ENCODE measurements at regions not wholly inside any gene's neighbourhood (a gene's known extent, or its start where the extent isn't known, plus 50 kb on each side); places are given as distances from the start of the nearest gene placed in this dataset.

DNA sequence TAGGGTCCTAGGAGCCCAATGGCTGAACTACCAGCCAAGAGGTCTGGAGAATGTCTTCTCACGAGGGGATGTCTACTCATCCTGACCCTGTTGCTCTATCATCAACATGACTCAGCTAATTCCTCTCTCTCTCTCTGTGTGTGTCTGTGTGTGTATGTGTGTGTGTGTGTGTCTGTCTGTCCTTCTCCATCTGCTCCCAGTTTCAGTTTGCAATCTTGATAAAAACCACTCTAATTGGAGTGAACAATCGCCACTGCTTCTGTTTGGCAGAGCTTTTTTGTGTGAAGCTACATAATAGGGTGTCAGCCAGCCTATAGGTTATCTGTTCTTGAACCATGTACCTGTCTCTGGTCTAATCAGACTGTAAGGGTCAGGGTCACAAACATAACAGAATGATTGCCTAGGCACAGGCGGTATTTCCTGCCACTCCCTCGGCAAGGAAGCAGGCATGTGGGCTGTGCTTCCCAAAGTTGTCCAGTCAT lies 219.8 kb downstream of the SH3BP4 start:
- no peak overlapping the region for H3K4me3 ChIP-seq (ENCODE audit: low read depth, low read length)
- peak; percentile 44 for DNase-seq (ENCODE audit: low read depth)
- TF ChIP-seq, protein P1, sequence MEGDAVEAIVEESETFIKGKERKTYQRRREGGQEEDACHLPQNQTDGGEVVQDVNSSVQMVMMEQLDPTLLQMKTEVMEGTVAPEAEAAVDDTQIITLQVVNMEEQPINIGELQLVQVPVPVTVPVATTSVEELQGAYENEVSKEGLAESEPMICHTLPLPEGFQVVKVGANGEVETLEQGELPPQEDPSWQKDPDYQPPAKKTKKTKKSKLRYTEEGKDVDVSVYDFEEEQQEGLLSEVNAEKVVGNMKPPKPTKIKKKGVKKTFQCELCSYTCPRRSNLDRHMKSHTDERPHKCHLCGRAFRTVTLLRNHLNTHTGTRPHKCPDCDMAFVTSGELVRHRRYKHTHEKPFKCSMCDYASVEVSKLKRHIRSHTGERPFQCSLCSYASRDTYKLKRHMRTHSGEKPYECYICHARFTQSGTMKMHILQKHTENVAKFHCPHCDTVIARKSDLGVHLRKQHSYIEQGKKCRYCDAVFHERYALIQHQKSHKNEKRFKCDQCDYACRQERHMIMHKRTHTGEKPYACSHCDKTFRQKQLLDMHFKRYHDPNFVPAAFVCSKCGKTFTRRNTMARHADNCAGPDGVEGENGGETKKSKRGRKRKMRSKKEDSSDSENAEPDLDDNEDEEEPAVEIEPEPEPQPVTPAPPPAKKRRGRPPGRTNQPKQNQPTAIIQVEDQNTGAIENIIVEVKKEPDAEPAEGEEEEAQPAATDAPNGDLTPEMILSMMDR (conservative IDR thresholded peaks at IDR 0.05; ENCODE audit: low read depth, low read length) = no peak

DNA sequence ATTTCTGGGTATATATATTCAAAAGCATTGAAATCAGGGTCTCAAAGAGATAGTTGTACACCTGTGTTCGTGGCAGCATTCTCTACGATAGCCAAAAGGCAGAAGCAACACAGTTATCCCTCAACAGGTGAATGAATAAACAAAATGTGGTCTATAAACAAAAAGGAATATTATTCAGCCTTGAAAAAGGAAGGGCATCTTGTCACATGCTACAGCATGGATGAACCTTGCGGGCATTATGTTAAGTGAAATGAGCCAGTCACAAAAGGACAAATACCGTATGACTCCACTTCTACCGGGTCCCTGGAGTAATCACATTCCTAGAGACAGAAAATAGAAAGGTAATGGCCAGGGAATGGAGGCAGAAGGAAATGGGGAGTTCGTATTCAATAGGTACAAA lies 228.8 kb downstream of the SH3BP4 start:
- H3K4me3 ChIP-seq (ENCODE audit: low read depth, low read length) = no peak overlapping the region
- DNase-seq (ENCODE audit: low read depth) = no peak
- TF ChIP-seq, protein P1 (conservative IDR thresholded peaks at IDR 0.05; ENCODE audit: low read depth, low read length) = no peak

DNA sequence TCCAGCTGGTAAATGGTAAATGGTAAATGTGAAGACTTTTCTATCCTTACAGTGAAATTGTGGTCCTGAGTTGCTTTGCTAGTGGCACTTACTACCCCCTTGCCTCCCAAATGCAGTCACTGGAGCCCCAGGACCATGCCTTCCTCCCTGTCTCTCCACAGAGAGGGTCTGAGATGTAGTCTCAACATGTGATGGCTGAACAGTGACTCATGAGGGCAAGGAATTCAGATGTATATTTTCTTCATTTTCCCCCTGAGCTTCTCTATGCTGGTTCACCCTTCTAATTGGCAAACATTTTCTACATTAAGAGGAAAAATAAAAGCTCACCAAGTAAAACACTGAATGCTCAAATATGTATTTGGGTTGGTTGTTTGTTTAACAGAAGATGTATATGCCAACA lies 232.0 kb downstream of the SH3BP4 start:
- H3K4me3 ChIP-seq (ENCODE audit: low read depth, low read length) = no peak overlapping the region
- no peak for DNase-seq (ENCODE audit: low read depth)
- TF ChIP-seq, protein P1 (conservative IDR thresholded peaks at IDR 0.05; ENCODE audit: low read depth, low read length) = no peak

DNA sequence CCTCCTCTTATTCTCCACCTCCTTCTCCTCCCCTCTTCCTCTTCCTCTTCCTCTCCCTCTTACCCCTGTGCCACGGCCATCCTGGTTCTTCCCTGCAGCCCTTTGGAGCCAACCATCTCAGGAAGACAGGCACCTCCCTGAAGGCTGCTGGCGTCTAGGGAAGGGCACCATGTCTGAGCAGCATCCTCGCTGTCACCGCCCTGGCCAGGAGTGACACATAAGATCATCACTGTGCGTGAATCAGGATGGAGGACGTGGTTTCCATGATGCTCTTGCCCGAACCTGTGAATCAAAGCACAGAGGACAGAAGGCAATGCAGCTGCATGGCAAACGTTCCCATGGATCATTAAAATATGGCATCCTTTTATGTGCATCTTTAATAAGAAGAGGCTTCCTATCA lies 236.0 kb downstream of the SH3BP4 start:
- no peak overlapping the region for H3K4me3 ChIP-seq (ENCODE audit: low read depth, low read length)
- TF ChIP-seq, protein P1 (conservative IDR thresholded peaks at IDR 0.05; ENCODE audit: low read depth, low read length) = no peak
- no peak for DNase-seq (ENCODE audit: low read depth)

DNA sequence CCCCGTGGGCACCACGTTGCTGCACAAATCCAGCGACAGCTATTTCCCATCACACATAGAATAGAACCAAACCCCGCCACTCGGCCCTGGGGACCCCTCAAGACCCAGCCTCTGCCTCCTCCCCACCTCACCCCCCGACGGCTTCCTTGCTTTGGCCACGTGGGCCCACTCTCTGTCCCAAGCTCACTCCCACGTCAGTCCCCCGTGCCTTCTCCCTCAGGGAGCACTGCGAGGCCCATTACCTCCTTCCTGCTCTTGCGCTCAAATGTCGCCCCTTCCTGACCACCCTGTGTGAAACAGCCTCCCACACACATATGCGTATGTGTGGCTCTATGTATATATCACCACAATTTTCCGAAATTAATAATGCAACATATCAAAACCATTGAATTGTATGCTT lies 239.7 kb downstream of the SH3BP4 start:
- TF ChIP-seq, protein P1 (conservative IDR thresholded peaks at IDR 0.05; ENCODE audit: low read depth, low read length) = no peak
- no peak for DNase-seq (ENCODE audit: low read depth)
- no peak overlapping the region for H3K4me3 ChIP-seq (ENCODE audit: low read depth, low read length)

DNA sequence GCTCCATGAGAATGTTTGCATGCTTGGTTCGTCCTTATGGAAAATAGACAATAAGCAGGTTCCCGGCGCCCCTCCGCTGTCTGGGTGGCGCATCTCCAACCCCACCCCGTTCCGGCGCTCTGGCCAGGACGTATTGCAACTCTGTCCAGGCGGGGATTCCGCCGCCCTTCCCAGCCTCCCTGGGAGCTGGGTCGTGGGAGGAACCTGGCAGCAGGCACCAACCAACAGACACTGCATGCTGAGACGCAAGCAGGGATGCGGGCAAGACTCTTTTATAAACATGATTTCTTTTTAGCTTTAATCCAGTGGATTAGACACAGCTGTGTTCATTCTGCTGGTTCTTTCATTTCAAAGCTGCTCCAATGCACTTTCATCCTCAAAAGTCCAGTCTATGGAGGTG lies 240.2 kb downstream of the SH3BP4 start:
- DNase-seq (ENCODE audit: low read depth) = no peak
- H3K4me3 ChIP-seq (ENCODE audit: low read depth, low read length) = no peak overlapping the region
- TF ChIP-seq, protein P1 (conservative IDR thresholded peaks at IDR 0.05; ENCODE audit: low read depth, low read length) = no peak

DNA sequence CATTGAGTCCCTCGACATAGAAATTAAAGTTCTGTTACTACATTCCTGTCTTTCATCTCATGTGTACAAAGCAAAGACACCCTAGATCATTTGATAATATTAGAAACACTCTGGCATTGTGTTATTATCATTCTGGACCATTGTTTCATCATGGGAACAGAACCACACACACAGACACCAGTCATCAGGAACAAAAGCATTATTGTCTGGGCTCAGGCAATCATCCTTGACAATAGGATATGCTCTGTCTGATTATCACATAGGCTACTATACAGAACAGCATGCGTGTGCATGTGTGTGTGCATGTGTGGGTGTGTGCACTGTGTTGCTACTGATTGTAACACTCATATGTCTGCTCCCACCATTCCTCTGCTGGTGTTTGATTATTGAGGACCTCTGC lies 242.5 kb downstream of the SH3BP4 start:
- no peak overlapping the region for H3K4me3 ChIP-seq (ENCODE audit: low read depth, low read length)
- no peak for DNase-seq (ENCODE audit: low read depth)
- TF ChIP-seq, protein P1 (conservative IDR thresholded peaks at IDR 0.05; ENCODE audit: low read depth, low read length) = no peak
